Liver (tissue), 3 donors: ENCODE measurements at regions not wholly inside any gene's neighbourhood (a gene's known extent, or its start where the extent isn't known, plus 50 kb on each side); places are given as distances from the start of the nearest gene placed in this dataset.

Source experiments
- CTCF ChIP-seq: fragments of 150-350 bp; IDR thresholded peaks from 2 replicates; pipeline ENCODE4 v1.5.1; 2017; ENCODE audit warnings: improper control_type of control experiment, low read depth, low read length; ENCODE audit not compliant: missing input control
- EGR1 ChIP-seq, 2 donors: IDR thresholded peaks; 2 replicates each; pipeline ENCODE4 v1.6.1; 2016 to 2018; ENCODE audit warnings: antibody characterized with exemption in 2 of 2, low read depth in 2 of 2
- GABPA ChIP-seq, 2 donors: IDR thresholded peaks in 1 of 2; conservative IDR thresholded peaks in 1 of 2; 2 replicates each; pipeline ENCODE4 v1.6.1; 2016; ENCODE audit warnings: antibody characterized with exemption in 2 of 2, mild to moderate bottlenecking in 1 of 2, moderate library complexity in 1 of 2
- HNF4G ChIP-seq: IDR thresholded peaks from 2 replicates; pipeline ENCODE4 v1.6.1; 2016; ENCODE audit warnings: antibody characterized with exemption
- MAX ChIP-seq: IDR thresholded peaks from 2 replicates; pipeline ENCODE4 v1.6.1; 2016; ENCODE audit warnings: antibody characterized with exemption
- RAD21 ChIP-seq, 2 donors: IDR thresholded peaks; 2 replicates each; pipeline ENCODE4 v1.6.1; 2016; ENCODE audit warnings: antibody characterized with exemption in 2 of 2, mild to moderate bottlenecking in 2 of 2
- SP1 ChIP-seq: IDR thresholded peaks from 2 replicates; pipeline ENCODE4 v1.6.1; 2018; ENCODE audit warnings: antibody characterized with exemption, mild to moderate bottlenecking
- TAF1 ChIP-seq: conservative IDR thresholded peaks from 2 replicates; pipeline ENCODE4 v1.6.1; 2016; ENCODE audit warnings: antibody characterized with exemption, mild to moderate bottlenecking
- TF ChIP-seq, protein P1 (sequence below): IDR thresholded peaks from 2 replicates; pipeline ENCODE4 v1.6.1; 2016; ENCODE audit warnings: antibody characterized with exemption
- donor health status: healthy.
- donor health status: healthy.

DNA sequence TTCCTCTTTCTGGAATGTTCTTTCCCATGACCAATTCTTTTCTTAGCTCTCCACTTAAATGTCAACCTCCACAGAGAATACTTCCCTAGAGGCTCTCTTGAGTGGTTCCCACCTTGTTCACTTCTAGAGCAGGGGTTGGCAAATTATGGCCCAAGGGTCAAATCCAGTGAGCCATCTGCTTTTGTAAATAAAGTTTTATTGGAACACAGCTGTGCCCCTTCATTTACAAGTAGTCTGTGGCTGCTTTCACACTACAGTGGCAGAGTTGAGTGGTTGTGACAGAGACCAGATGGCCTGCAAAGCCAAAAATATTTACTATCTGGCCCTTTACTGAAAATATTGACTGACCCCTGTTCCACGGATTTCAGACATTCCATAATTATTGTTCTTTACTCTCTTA is 166.2 kb downstream of the WNT5A start:
- no peak for TF ChIP-seq CTCF
- TF ChIP-seq, protein P1, sequence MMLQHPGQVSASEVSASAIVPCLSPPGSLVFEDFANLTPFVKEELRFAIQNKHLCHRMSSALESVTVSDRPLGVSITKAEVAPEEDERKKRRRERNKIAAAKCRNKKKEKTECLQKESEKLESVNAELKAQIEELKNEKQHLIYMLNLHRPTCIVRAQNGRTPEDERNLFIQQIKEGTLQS, result no peak
- TF ChIP-seq TAF1, result no peak
- TF ChIP-seq GABPA (IDR thresholded peaks at IDR 0.05 in 1 of 2, conservative IDR thresholded peaks at IDR 0.05 in 1 of 2), result no peak
- no peak for TF ChIP-seq HNF4G
- no peak for TF ChIP-seq RAD21 (IDR thresholded peaks at IDR 0.05)
- TF ChIP-seq EGR1 (IDR thresholded peaks at IDR 0.05; ENCODE audit: low read depth in 2 of 2), result no peak
- TF ChIP-seq MAX, result no peak
- no peak for TF ChIP-seq SP1
